Effector CD8-positive, alpha-beta T cell (primary cell): ENCODE measurements at regions not wholly inside any gene's neighbourhood (a gene's known extent, or its start where the extent isn't known, plus 50 kb on each side); places are given as distances from the start of the nearest gene placed in this dataset.

Experiments used
- DNase-seq: peaks from one replicate; lab custom pipeline; 2025; lab: John Stamatoyannopoulos, UW

GRCh38 chr9:20117986-20118385 lies 329.1 kb upstream of the SLC24A2 start:
- DNase-seq, result no peak

GRCh38 chr9:20117482-20117881 lies 328.6 kb upstream of the SLC24A2 start:
- no peak for DNase-seq

- DNase-seq, result no peak
Measured at GRCh38 chr9:20114974-20115373, 326.1 kb upstream of the SLC24A2 start.

- DNase-seq, result no peak
Measured at GRCh38 chr9:20112205-20112783, 323.5 kb upstream of the SLC24A2 start.

- no peak for DNase-seq
Measured at GRCh38 chr9:20111173-20111843, 322.5 kb upstream of the SLC24A2 start.

- no peak for DNase-seq
Measured at GRCh38 chr9:20095430-20096092, 306.7 kb upstream of the SLC24A2 start.

- DNase-seq, result no peak
Measured at GRCh38 chr9:20092561-20092960, 303.7 kb upstream of the SLC24A2 start.

- DNase-seq, result no peak
Measured at GRCh38 chr9:20087481-20087880, 298.6 kb upstream of the SLC24A2 start.

GRCh38 chr9:20085842-20086241 lies 297.0 kb upstream of the SLC24A2 start:
- DNase-seq, result no peak

- no peak for DNase-seq
Measured at GRCh38 chr9:20084125-20084524, 295.3 kb upstream of the SLC24A2 start.

GRCh38 chr9:20083390-20083789 lies 294.6 kb upstream of the SLC24A2 start:
- DNase-seq, result no peak

GRCh38 chr9:20082831-20083230 lies 294.0 kb upstream of the SLC24A2 start:
- DNase-seq, result no peak

- DNase-seq, result no peak
Measured at GRCh38 chr9:20082406-20082805, 293.6 kb upstream of the SLC24A2 start.

GRCh38 chr9:20078246-20078645 lies 289.4 kb upstream of the SLC24A2 start:
- DNase-seq, result no peak

GRCh38 chr9:20074291-20074690 lies 285.5 kb upstream of the SLC24A2 start:
- DNase-seq, result no peak

GRCh38 chr9:20070336-20070735 lies 281.5 kb upstream of the SLC24A2 start:
- no peak for DNase-seq

GRCh38 chr9:20065796-20066700 lies 277.2 kb upstream of the SLC24A2 start:
- no peak for DNase-seq

GRCh38 chr9:20065046-20065445 lies 276.2 kb upstream of the SLC24A2 start:
- no peak for DNase-seq

- DNase-seq, result no peak
Measured at GRCh38 chr9:20054734-20055133, 265.9 kb upstream of the SLC24A2 start.

- no peak for DNase-seq
Measured at GRCh38 chr9:20048985-20049384, 260.1 kb upstream of the SLC24A2 start.

- no peak for DNase-seq
Measured at GRCh38 chr9:20048437-20048836, 259.6 kb upstream of the SLC24A2 start.

GRCh38 chr9:20044686-20045085 lies 255.8 kb upstream of the SLC24A2 start:
- DNase-seq, result no peak
